ENCODE measurements at regions not wholly inside any gene's neighbourhood (a gene's known extent, or its start where the extent isn't known, plus 50 kb on each side); places are given as distances from the start of the nearest gene placed in this dataset.

- TF ChIP-seq CTCF (IDR thresholded peaks at IDR 0.05; ENCODE audit: low read depth, low read length) = no peak
- H3K4me3 ChIP-seq (ENCODE audit: low read depth, low read length) = no peak overlapping the region
- DNase-seq (ENCODE audit: low read depth, low spot score) = no peak
- in situ Hi-C loops (cut with HindIII; ENCODE audit: low sequenced_read_pairs) = no loop called here
Observed at GRCh38 chr9:82695704-82696103, 367.2 kb downstream of the RASEF start.

GRCh38 chr9:82706786-82707185 lies 356.2 kb downstream of the RASEF start:
- TF ChIP-seq CTCF (IDR thresholded peaks at IDR 0.05; ENCODE audit: low read depth, low read length) = no peak
- H3K4me3 ChIP-seq (ENCODE audit: low read depth, low read length) = no peak overlapping the region
- no peak for DNase-seq (ENCODE audit: low read depth, low spot score)
- in situ Hi-C loops (cut with HindIII; ENCODE audit: low sequenced_read_pairs) = no loop called here

DNA sequence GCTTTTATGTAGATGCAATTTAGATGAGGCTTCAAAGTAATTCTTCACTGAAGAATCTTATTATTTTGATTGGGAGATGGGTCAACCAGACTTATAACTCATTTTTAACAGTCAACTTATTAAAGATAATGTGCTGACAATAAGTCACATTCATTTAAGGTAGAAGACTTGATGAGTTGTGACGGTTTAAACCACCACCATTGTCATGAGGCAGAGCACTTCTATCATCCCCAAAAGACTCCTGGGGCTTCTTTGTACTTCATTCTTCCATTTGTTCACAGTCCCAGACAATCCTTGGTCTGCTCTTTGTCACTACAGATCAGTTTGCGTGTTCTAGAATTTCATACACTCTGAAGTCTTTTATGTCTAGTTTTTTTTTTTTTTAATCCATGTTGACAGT lies 346.1 kb downstream of the RASEF start:
- TF ChIP-seq CTCF (IDR thresholded peaks at IDR 0.05; ENCODE audit: low read depth, low read length) = no peak
- in situ Hi-C loops (cut with HindIII; ENCODE audit: low sequenced_read_pairs) = no loop called here
- no peak overlapping the region for H3K4me3 ChIP-seq (ENCODE audit: low read depth, low read length)
- DNase-seq (ENCODE audit: low read depth, low spot score) = no peak

GRCh38 chr9:82720515-82720914 lies 342.4 kb downstream of the RASEF start:
- H3K4me3 ChIP-seq (ENCODE audit: low read depth, low read length) = no peak overlapping the region
- DNase-seq (ENCODE audit: low read depth, low spot score) = no peak
- TF ChIP-seq CTCF (IDR thresholded peaks at IDR 0.05; ENCODE audit: low read depth, low read length) = no peak
- in situ Hi-C loops (cut with HindIII; ENCODE audit: low sequenced_read_pairs) = no loop called here

DNA sequence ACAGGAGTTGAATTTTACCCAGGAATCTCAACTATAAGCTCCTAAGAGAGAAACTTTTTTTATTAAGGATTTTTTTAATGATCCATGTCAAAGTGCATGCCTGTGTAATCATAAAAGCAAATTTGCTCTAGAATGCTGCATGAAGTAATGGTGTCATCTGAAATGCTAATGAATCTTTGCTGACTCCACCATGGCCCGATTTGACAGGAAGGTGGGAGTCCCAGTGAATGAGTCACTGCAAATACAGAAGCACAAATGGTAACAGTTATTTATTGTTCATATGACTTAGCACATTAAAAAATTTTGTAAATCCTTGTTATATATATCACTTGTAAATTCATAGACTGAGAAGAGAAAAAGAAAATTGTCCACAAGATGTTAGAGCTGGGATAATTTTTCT lies 341.3 kb downstream of the RASEF start:
- DNase-seq (ENCODE audit: low read depth, low spot score) = no peak
- in situ Hi-C loops (cut with HindIII; ENCODE audit: low sequenced_read_pairs) = no loop called here
- TF ChIP-seq CTCF (IDR thresholded peaks at IDR 0.05; ENCODE audit: low read depth, low read length) = no peak
- no peak overlapping the region for H3K4me3 ChIP-seq (ENCODE audit: low read depth, low read length)

DNA sequence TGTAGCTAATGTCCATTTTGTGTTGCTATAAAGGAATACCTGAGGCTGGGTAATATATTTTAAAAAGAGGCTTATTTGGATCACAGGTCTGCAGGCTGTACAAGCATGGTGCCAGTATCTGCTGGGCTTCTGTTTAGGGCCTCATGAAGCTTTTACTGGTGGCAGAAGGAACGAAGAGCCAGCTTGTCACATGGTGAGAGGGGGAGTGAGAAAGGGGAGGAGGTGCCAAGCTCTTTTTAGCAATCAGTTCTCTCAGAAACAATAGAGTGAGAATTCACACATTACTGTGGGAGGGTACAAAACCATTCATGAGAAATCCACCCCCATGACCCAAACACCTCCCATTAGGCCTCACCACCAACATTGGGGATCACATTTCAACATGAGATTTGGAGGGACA lies 340.9 kb downstream of the RASEF start:
- in situ Hi-C loops (cut with HindIII; ENCODE audit: low sequenced_read_pairs) = no loop called here
- no peak for TF ChIP-seq CTCF (IDR thresholded peaks at IDR 0.05; ENCODE audit: low read depth, low read length)
- no peak for DNase-seq (ENCODE audit: low read depth, low spot score)
- no peak overlapping the region for H3K4me3 ChIP-seq (ENCODE audit: low read depth, low read length)

GRCh38 chr9:82722561-82722960 lies 340.4 kb downstream of the RASEF start:
- no peak for DNase-seq (ENCODE audit: low read depth, low spot score)
- no peak overlapping the region for H3K4me3 ChIP-seq (ENCODE audit: low read depth, low read length)
- in situ Hi-C loops (cut with HindIII; ENCODE audit: low sequenced_read_pairs) = no loop called here
- TF ChIP-seq CTCF (IDR thresholded peaks at IDR 0.05; ENCODE audit: low read depth, low read length) = no peak

Data from astrocyte of the spinal cord (primary cell).